HG03460 (cell line): ENCODE measurements at regions not wholly inside any gene's neighbourhood (a gene's known extent, or its start where the extent isn't known, plus 50 kb on each side); places are given as distances from the start of the nearest gene placed in this dataset.

ENCODE experiments used
- ATAC-seq: cut with Tn5 transposase; IDR thresholded peaks from one replicate; pipeline ENCODE4 v1.9.1; 2021; ENCODE audit not compliant: unreplicated experiment

DNA sequence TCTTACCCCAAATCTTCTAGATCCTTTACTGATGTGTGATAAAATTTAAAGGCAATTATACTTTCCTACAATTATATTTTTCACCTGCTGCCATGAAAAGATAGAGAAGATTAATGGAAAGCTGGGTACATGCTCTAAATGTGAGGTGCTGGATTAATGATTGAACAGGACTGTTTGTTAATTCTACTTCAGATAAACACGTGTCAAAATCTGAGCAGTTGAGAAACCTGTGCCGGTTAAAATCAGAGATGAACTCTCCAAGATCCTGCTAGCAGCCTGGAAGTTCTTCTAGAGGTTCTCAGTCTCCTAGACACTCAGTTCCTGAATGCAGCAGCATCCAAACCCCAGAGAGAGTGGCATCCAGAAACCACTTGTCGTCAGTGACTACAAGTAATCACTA is 69.2 kb downstream of the INHBA start:
- no peak for ATAC-seq

GRCh38 chr7:41630741-41631140 is 72.1 kb downstream of the INHBA start:
- peak; percentile 85 for ATAC-seq

GRCh38 chr7:41629711-41630111 is 73.2 kb downstream of the INHBA start:
- no peak for ATAC-seq

- ATAC-seq, result no peak
These were observed 74.0 kb downstream of the INHBA start for GRCh38 chr7:41628901-41629300.

- ATAC-seq, result no peak
These were observed 75.1 kb downstream of the INHBA start for GRCh38 chr7:41627645-41628298.

DNA sequence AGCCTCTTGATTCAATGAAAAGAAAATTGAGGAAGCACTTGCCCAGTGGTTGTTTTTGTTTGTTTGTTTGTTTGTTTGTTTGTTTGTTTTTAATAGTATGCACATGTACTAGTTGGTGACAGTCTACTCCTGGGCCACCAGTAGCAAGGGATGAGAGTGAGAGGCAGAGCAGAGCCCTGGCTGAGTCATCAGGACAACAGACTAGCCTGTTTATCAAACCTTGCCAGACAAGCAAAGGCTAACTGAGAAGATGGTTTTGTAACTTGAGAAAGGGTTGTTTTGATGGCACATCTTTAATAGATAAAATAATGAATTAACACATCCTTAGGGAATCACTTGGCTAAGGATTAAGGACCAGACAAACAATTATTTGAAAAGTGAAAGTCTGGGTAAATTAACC is 78.1 kb downstream of the INHBA start:
- ATAC-seq, result no peak

- ATAC-seq, result no peak
These were observed 80.7 kb downstream of the INHBA start for GRCh38 chr7:41621953-41622831.

DNA sequence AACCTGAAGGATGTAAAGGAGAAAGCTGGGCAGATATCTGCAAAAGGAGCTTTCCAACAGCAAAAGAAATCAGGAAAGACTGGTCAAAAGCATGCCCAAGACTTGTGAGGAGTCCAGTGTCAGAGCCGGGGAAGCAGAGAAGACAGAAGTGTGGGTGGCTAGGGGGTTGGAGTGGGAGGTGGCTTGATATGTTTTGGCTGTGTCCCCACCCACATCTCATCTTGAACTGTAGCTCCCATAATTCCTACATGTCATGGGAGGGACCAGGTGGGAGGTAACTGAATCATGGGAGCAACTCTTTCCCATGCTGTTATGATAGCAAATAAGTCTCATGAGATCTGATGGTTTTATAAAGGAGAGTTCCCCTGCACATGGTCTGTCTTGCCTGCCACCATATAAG is 84.9 kb downstream of the INHBA start:
- no peak for ATAC-seq

DNA sequence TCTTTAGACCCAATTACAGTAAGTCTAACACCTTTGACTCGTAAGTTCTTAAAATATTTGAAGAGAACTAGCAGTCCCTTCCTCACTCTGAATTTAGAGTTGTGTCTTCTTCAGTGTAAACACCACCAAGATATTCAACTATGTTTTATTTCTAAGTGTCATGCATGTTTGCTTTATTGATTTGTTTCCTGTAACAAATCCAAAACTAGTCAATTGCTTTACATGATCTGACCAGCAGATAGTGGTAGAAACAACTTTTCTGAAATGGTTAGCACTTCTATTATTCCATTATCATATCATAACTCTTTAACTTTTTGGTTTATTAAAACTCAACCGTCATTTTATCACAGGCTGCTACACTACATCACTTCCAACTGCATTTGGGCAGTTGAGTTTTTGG is 90.1 kb downstream of the INHBA start:
- no peak for ATAC-seq

GRCh38 chr7:41612386-41612785 is 90.5 kb downstream of the INHBA start:
- ATAC-seq, result no peak

DNA sequence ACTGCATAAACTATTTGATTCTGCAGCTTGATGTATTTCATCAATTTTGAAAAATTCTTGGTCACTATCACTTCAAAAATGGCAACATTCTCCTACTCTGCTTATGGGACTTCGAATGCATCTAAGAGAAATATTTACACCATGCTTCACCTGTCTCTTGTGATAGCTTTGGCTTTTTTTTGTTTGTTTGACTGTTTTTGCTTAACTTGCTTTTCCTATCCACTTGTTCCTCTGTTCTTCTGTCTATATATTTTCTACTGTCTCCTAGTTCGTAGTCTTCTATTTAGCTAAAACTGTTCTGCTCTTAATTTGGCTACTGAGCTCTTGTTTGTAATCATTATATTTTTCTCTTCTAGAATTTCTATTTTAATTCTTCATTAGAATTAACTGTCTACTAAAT is 94.4 kb downstream of the INHBA start:
- no peak for ATAC-seq

- ATAC-seq, result no peak
These were observed 98.9 kb downstream of the INHBA start for GRCh38 chr7:41603985-41604384.

DNA sequence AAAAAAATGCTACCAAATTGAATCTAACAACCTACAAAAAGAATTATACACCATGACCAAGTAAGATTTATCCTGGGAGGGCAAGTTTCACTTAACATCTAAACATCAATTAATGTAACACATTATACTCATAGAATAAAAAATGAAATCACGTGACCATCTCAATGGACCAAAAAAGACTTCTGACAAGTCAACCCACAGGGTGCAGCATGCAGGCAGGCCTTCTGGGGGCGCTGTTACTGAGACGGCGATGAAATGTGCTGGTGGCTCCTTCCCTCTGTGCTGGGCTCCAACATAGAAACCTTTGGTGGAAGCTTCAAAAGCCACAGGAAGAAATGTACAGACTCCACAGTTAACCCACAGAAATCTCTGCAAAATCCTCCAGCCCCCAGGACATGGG is 103.1 kb downstream of the INHBA start:
- no peak for ATAC-seq

GRCh38 chr7:41592794-41593193 is 110.1 kb downstream of the INHBA start:
- no peak for ATAC-seq

GRCh38 chr7:41592236-41592635 is 110.7 kb downstream of the INHBA start:
- no peak for ATAC-seq

DNA sequence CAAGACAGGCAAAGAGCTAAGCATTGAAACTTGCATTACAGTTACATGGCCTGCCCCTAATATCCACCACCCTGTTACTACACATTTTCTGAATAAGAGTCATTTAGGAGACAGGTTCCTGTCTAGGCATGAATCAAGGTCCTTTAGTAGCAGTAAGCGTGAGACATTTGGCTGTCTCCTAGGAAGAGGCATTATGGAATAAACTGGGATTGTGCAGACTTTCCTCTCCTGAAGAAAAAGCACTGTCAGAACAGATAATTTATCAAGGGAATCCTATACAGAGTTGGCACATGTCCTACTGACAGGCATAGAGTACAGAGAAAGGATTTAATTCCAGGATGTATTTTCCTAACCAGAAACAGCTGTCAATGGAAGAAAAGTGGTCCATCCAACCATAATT is 111.9 kb downstream of the INHBA start:
- ATAC-seq, result no peak

GRCh38 chr7:41588341-41588740 is 114.5 kb downstream of the INHBA start:
- no peak for ATAC-seq

DNA sequence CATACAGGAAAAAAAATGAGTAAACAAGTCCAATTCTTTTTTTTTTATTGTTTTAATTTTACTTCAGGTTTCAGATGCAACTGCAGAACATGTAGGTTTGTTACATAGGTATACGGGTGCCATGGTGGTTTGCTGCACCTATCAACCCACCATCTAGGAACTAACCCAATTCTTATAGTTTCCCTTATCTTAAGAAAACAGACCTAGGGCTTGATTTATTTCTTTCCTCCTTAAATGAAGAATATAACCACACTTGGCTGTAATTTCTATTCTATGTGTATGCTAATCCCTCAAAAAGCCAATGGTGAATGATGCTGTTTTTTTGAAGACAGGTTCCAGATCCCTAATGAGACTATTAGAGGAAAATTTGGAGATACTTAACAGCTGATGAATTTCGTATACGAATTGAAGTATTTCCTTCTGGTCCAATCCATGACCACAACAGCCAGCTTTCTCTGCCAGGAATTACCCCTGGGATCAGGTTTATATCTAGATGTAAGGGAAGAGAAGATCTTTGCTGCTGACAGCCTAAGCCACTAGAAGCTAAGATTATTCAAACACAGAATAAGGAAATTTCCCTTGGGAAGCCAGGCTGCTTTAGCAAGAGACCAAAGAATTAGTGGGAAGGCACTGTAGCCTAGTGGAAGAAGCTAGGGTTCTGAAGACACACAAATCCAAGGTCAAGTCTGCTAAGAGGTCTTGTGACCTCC is 115.8 kb downstream of the INHBA start:
- no peak for ATAC-seq

- no peak for ATAC-seq
These were observed 118.1 kb downstream of the INHBA start for GRCh38 chr7:41584746-41585145.

DNA sequence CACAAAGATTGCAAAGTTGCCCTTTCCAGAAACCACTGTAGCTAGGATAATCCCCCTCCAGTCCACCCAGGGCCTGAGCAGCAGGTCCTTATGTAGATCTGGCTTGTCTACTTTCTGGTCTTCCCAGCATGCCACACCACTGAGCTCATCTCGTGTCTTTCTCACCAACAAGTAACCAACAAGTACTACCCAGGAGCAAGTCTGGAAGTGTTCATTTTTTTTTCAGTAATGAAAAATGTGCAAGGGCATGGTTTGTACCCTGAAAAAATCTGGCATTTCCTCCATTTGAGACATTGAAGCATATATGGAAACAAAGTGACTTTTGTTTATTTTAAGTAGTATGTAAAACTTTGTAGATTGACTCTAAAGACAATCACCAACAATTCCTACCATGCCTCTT is 120.8 kb downstream of the INHBA start:
- ATAC-seq, result no peak

DNA sequence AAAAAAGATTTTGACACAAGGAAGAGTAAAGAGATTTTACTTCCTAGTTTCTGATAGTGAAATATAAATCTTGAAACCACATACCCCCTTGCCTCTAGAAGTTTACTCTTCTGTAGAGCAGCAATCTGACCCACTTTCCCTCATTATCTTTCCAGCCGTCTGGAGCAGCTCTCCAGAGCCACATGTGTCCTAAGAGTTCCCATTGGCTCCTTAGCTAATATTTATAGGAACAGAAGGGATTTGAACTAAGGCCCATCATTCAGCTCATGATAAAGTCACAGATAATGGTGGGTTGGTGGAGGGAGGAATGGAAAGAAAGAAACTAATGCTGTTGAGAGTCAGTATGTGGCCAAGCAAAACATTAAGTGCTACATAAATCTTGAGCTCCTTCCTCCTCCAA is 121.8 kb downstream of the INHBA start:
- ATAC-seq, result no peak
